HCT116 (cell line): ENCODE measurements at regions not wholly inside any gene's neighbourhood (a gene's known extent, or its start where the extent isn't known, plus 50 kb on each side); places are given as distances from the start of the nearest gene placed in this dataset.

Experiments
- ATF3 ChIP-seq: IDR thresholded peaks from 2 replicates; pipeline ENCODE4 v1.6.1; 2012
- CTCF ChIP-seq, 3 experiments: fragments of 200-600 bp in 1 of 3; sonication (generic) in 1 of 3; IDR thresholded peaks in 2 of 3; conservative IDR thresholded peaks in 1 of 3; 2 replicates each; pipeline ENCODE4 v1.5.1; 2012 to 2017; ENCODE audit warnings: low read depth in 2 of 3, low read length in 2 of 3, antibody characterized with exemption in 1 of 3, borderline replicate concordance in 1 of 3, control low read depth in 1 of 3, mild to moderate bottlenecking in 1 of 3, mixed read lengths in 1 of 3, mixed run types in 1 of 3, moderate library complexity in 1 of 3; ENCODE audit not compliant: insufficient read depth in 1 of 3
- EZH2 ChIP-seq: fragments of 200-600 bp; sonication (generic); IDR thresholded peaks from 2 replicates; pipeline ENCODE4 v1.6.1; 2017; ENCODE audit warnings: antibody characterized with exemption, mixed run types
- EZH2phosphoT487 ChIP-seq: fragments of 200-600 bp; IDR thresholded peaks from 2 replicates; pipeline ENCODE4 v1.6.1; 2018; ENCODE audit warnings: antibody characterized with exemption, borderline replicate concordance
- JUND ChIP-seq: IDR thresholded peaks from 2 replicates; pipeline ENCODE4 v1.6.1; 2012
- MAX ChIP-seq: IDR thresholded peaks from 2 replicates; pipeline ENCODE4 v1.6.1; 2012
- POLR2A ChIP-seq: IDR thresholded peaks from 2 replicates; pipeline ENCODE4 v1.7.0; 2011; ENCODE audit warnings: borderline replicate concordance; ENCODE audit not compliant: insufficient read depth, insufficient read length; ENCODE audit errors: extremely low read depth
- POLR2AphosphoS5 ChIP-seq: IDR thresholded peaks from 2 replicates; pipeline ENCODE4 v1.6.1; 2011; ENCODE audit warnings: mild to moderate bottlenecking, low read depth, low read length, moderate library complexity
- SRF ChIP-seq: IDR thresholded peaks from 2 replicates; pipeline ENCODE4 v1.6.1; 2012; ENCODE audit warnings: low read depth
- TCF7L2 ChIP-seq: IDR thresholded peaks from 2 replicates; pipeline ENCODE4 v1.7.0; 2011; ENCODE audit warnings: borderline replicate concordance, inconsistent platforms; ENCODE audit not compliant: insufficient read depth, insufficient read length; ENCODE audit errors: extremely low read depth
- YY1 ChIP-seq: IDR thresholded peaks from 2 replicates; pipeline ENCODE4 v1.6.1; 2011; ENCODE audit warnings: low read length, low read depth, moderate library complexity, mild to moderate bottlenecking; ENCODE audit not compliant: insufficient replicate concordance; ENCODE audit errors: extremely low read depth
- ZNF274 ChIP-seq: fragments of 200-500 bp; sonication (Bioruptor generic); IDR thresholded peaks from 2 replicates; pipeline ENCODE4 v1.6.1; 2014; ENCODE audit warnings: mild to moderate bottlenecking, low read depth, low read length, inconsistent platforms

GRCh38 chr10:2351566-2351965 lies 614.2 kb upstream of the ADARB2 start:
- no peak for TF ChIP-seq CTCF (IDR thresholded peaks at IDR 0.05 in 2 of 3, conservative IDR thresholded peaks at IDR 0.05 in 1 of 3; ENCODE audit: borderline replicate concordance in 1 of 3, insufficient read depth in 1 of 3, low read depth in 2 of 3, low read length in 2 of 3)
- no peak for TF ChIP-seq YY1
- TF ChIP-seq POLR2AphosphoS5: no peak
- no peak for TF ChIP-seq EZH2
- TF ChIP-seq TCF7L2: no peak
- TF ChIP-seq ATF3: no peak
- no peak for TF ChIP-seq SRF
- no peak for TF ChIP-seq EZH2phosphoT487
- no peak for TF ChIP-seq JUND
- TF ChIP-seq MAX: no peak
- no peak for TF ChIP-seq POLR2A
- no peak for TF ChIP-seq ZNF274
